OCI-LY1 (cell line): ENCODE measurements at regions not wholly inside any gene's neighbourhood (a gene's known extent, or its start where the extent isn't known, plus 50 kb on each side); places are given as distances from the start of the nearest gene placed in this dataset.

Experiments used
- H2AFZ ChIP-seq: fragments of 200-600 bp; sonication (generic), shearing (Covaris generic); 2 replicates; pipeline ENCODE4 v1.6.0; 2014; ENCODE audit warnings: antibody characterized with exemption, mild to moderate bottlenecking, low read length
- H3F3A ChIP-seq: fragments of 200-600 bp; sonication (generic), shearing (Covaris generic); 2 replicates; pipeline ENCODE4 v1.6.0; 2014; ENCODE audit warnings: mild to moderate bottlenecking, antibody characterized with exemption, low read length, moderate library complexity; ENCODE audit not compliant: insufficient read depth
- H3K27ac ChIP-seq: fragments of 200-600 bp; sonication (generic); 2 replicates; pipeline ENCODE4 v1.5.1; 2014; ENCODE audit warnings: low read length, mixed run types, mild to moderate bottlenecking, low read depth; ENCODE audit not compliant: poor library complexity, severe bottlenecking
- H3K27me3 ChIP-seq: fragments of 200-600 bp; sonication (generic); 2 replicates; pipeline ENCODE4 v1.6.0; 2014; ENCODE audit warnings: antibody characterized with exemption, mild to moderate bottlenecking, low read length, moderate library complexity; ENCODE audit not compliant: insufficient read depth
- H3K36me3 ChIP-seq: fragments of 200-600 bp; sonication (generic); 2 replicates; pipeline ENCODE4 v1.6.1; 2014; ENCODE audit warnings: mild to moderate bottlenecking, antibody characterized with exemption, low read length, moderate library complexity, mixed read lengths; ENCODE audit not compliant: insufficient read depth
- H3K4me1 ChIP-seq: fragments of 200-600 bp; sonication (generic); 2 replicates; pipeline ENCODE4 v1.5.1; 2014; ENCODE audit warnings: mild to moderate bottlenecking, low read length, moderate library complexity; ENCODE audit not compliant: insufficient read depth, severe bottlenecking
- H3K4me2 ChIP-seq: fragments of 200-600 bp; sonication (generic), shearing (Covaris generic); 2 replicates; pipeline ENCODE4 v1.6.1; 2014; ENCODE audit warnings: low read length
- H3K4me3 ChIP-seq: fragments of 200-600 bp; sonication (generic); 2 replicates; pipeline ENCODE4 v1.5.1; 2014; ENCODE audit warnings: low read length, low read depth, mild to moderate bottlenecking, mixed read lengths; ENCODE audit not compliant: poor library complexity, severe bottlenecking
- H3K79me2 ChIP-seq: fragments of 200-600 bp; shearing (Covaris generic); 2 replicates; pipeline ENCODE4 v1.6.1; 2016; ENCODE audit warnings: mixed run types, low read length, mixed read lengths; ENCODE audit not compliant: insufficient read depth
- H3K9ac ChIP-seq: fragments of 200-600 bp; sonication (generic), shearing (Covaris generic); 2 replicates; pipeline ENCODE4 v1.6.1; 2014; ENCODE audit warnings: mild to moderate bottlenecking, low read length, mixed read lengths
- H3K9me2 ChIP-seq: fragments of 200-600 bp; sonication (generic), shearing (Covaris generic); 2 replicates; pipeline ENCODE4 v1.6.1; 2014; ENCODE audit warnings: low read depth, mild to moderate bottlenecking, low read length, mixed read lengths
- H3K9me3 ChIP-seq: fragments of 200-600 bp; shearing (Covaris generic); 2 replicates; pipeline ENCODE4 v1.6.1; 2014; ENCODE audit warnings: low read length, mixed read lengths
- H4K20me1 ChIP-seq: fragments of 200-600 bp; sonication (generic), shearing (Covaris generic); 2 replicates; pipeline ENCODE4 v1.6.0; 2016; ENCODE audit warnings: mild to moderate bottlenecking, low read length; ENCODE audit not compliant: insufficient read depth
- CTCF ChIP-seq: fragments of 200-600 bp; sonication (generic), shearing (Covaris generic); IDR thresholded peaks from 2 replicates; pipeline ENCODE4 v1.5.1; 2017; ENCODE audit warnings: mild to moderate bottlenecking, antibody characterized with exemption, low read length, moderate library complexity, mixed read lengths
- EZH2 ChIP-seq: fragments of 200-600 bp; sonication (generic), shearing (Covaris generic); IDR thresholded peaks from 2 replicates; pipeline ENCODE4 v1.8.0; 2017; ENCODE audit warnings: borderline replicate concordance, mixed run types, mild to moderate bottlenecking, antibody characterized with exemption, low read length, moderate library complexity, mixed read lengths

- Histone ChIP-seq H2AFZ (no peak overlapping the region), H3K27me3 (no peaks in the 10 kb centered on the region), H4K20me1 (no peaks in the 10 kb centered on the region), H3K4me3 (no peak overlapping the region), H3K9ac (no peak overlapping the region; the same call in 1 of the 2 replicates), H3K36me3 (no peaks in the 10 kb centered on the region; the same call in 1 of the 2 replicates), H3F3A (no peaks in the 10 kb centered on the region), H3K79me2 (no peaks in the 10 kb centered on the region), H3K4me2 (peak overlapping the region; percentile 19; the same call in 1 of the 2 replicates), H3K9me2 (no peaks in the 10 kb centered on the region), H3K4me1 (peaks cover 26% of the 10 kb centered on the region), H3K9me3 (peaks cover 5% of the 10 kb centered on the region; the same call in 1 of the 2 replicates), H3K27ac (peak overlapping the region; percentile 81)
- TF ChIP-seq EZH2 = no peak
- no peak for TF ChIP-seq CTCF
Observed at GRCh38 chr10:6305401-6306321, 102.9 kb downstream of the PFKFB3 start.

GRCh38 chr10:6306917-6307316, 104.2 kb downstream of the PFKFB3 start:
- Histone ChIP-seq H3K9me3 (peaks cover 5% of the 10 kb centered on the region; the same call in 1 of the 2 replicates), H3K4me3 (no peak overlapping the region), H3K27me3 (no peaks in the 10 kb centered on the region), H3K36me3 (no peaks in the 10 kb centered on the region; the same call in 1 of the 2 replicates), H3F3A (no peaks in the 10 kb centered on the region), H3K9me2 (no peaks in the 10 kb centered on the region), H3K27ac (no peak overlapping the region), H2AFZ (no peak overlapping the region), H3K9ac (no peak overlapping the region), H3K79me2 (no peaks in the 10 kb centered on the region), H3K4me2 (no peak overlapping the region), H4K20me1 (no peaks in the 10 kb centered on the region), H3K4me1 (peaks cover 21% of the 10 kb centered on the region)
- TF ChIP-seq CTCF (no peak), EZH2 (no peak)

- no peaks in the 10 kb centered on the region for H3K79me2 ChIP-seq
- no peaks in the 10 kb centered on the region for H3F3A ChIP-seq
- H3K27ac ChIP-seq = no peak overlapping the region
- peaks cover 41% of the 10 kb centered on the region for H3K4me1 ChIP-seq
- H3K4me3 ChIP-seq = no peak overlapping the region
- peaks cover 5% of the 10 kb centered on the region; the same call in 1 of the 2 replicates for H3K9me3 ChIP-seq
- no peaks in the 10 kb centered on the region for H4K20me1 ChIP-seq
- H3K27me3 ChIP-seq = no peaks in the 10 kb centered on the region
- TF ChIP-seq CTCF (no peak), EZH2 (no peak)
- H3K9ac ChIP-seq = no peak overlapping the region
- no peaks in the 10 kb centered on the region for H3K9me2 ChIP-seq
- H3K36me3 ChIP-seq = no peaks in the 10 kb centered on the region; the same call in 1 of the 2 replicates
- H2AFZ ChIP-seq = no peak overlapping the region
- no peak overlapping the region for H3K4me2 ChIP-seq
Observed at GRCh38 chr10:6309816-6310215, 107.1 kb downstream of the PFKFB3 start.
